T1000 (cell line): ENCODE measurements at regions not wholly inside any gene's neighbourhood (a gene's known extent, or its start where the extent isn't known, plus 50 kb on each side); places are given as distances from the start of the nearest gene placed in this dataset.
"Not testable (repeated sequence)": the region's sequence is repeated elsewhere in the genome, so short reads cannot be mapped to it uniquely, and the experiment has no call there.

Experiments used
- DNase-seq: peaks from one replicate; lab custom pipeline; 2025; ENCODE audit warnings: mixed read lengths; lab: John Stamatoyannopoulos, UW

GRCh38 chr22:25488244-25489020 lies 76.0 kb upstream of the GRK3 start:
- DNase-seq: peak; percentile 63

GRCh38 chr22:25489947-25490346 lies 74.5 kb upstream of the GRK3 start:
- DNase-seq: no peak

- no peak for DNase-seq
These were observed 73.6 kb upstream of the GRK3 start for GRCh38 chr22:25490896-25491295.

GRCh38 chr22:25492162-25492561 lies 72.3 kb upstream of the GRK3 start:
- no peak for DNase-seq

GRCh38 chr22:25492841-25493734 lies 71.4 kb upstream of the GRK3 start:
- DNase-seq: no peak

GRCh38 chr22:25493794-25494193 lies 70.7 kb upstream of the GRK3 start:
- no peak for DNase-seq

- DNase-seq: no peak
These were observed 69.7 kb upstream of the GRK3 start for GRCh38 chr22:25494774-25495173.

- DNase-seq: no peak
These were observed 69.2 kb upstream of the GRK3 start for GRCh38 chr22:25495285-25495684.

- no peak for DNase-seq
These were observed 67.9 kb upstream of the GRK3 start for GRCh38 chr22:25496396-25497064.

GRCh38 chr22:25497181-25497641 lies 67.3 kb upstream of the GRK3 start:
- DNase-seq: no peak

GRCh38 chr22:25497716-25498115 lies 66.8 kb upstream of the GRK3 start:
- no peak for DNase-seq

GRCh38 chr22:25500671-25501070 lies 63.8 kb upstream of the GRK3 start:
- not testable (repeated sequence) for DNase-seq

- DNase-seq: not testable (repeated sequence)
These were observed 60.5 kb upstream of the GRK3 start for GRCh38 chr22:25504017-25504416.

- DNase-seq: no peak
These were observed 56.3 kb upstream of the GRK3 start for GRCh38 chr22:25508161-25508560.

GRCh38 chr22:25508761-25509321 lies 55.6 kb upstream of the GRK3 start:
- DNase-seq: no peak

- no peak for DNase-seq
These were observed 55.1 kb upstream of the GRK3 start for GRCh38 chr22:25509374-25509791.

GRCh38 chr22:25510876-25511275 lies 53.6 kb upstream of the GRK3 start:
- no peak for DNase-seq

GRCh38 chr22:25511725-25512124 lies 52.8 kb upstream of the GRK3 start:
- DNase-seq: no peak

GRCh38 chr22:25514436-25515180 lies 49.9 kb upstream of the GRK3 start:
- no peak for DNase-seq
